ENCODE measurements at regions not wholly inside any gene's neighbourhood (a gene's known extent, or its start where the extent isn't known, plus 50 kb on each side); places are given as distances from the start of the nearest gene placed in this dataset.

DNA sequence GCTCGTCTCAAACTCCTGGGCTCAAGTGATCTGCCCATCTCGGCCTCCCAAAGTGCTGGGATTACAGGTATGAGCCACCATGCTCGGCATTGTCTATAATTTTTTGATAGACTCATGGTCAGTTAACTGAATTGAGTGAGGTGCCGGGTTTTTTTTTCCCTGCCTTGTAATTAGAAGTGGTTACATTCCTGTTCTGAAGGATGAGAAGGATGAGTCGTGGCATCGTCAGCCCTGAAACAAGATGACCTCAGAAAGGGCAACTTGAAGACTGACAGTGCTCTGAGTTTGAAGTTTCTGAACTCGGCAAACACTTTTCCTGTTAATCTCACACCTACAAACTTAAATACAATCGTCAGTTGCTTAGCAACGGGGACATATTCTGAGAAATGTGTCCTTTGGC is 158.7 kb upstream of the PDE10A start:
- Histone ChIP-seq H3K4me3 (ENCODE audit: low read depth, low read length) (no peak overlapping the region), H3K27ac (ENCODE audit: extremely low read depth, low read depth, low read length) (no peak overlapping the region), H3K4me1 (ENCODE audit: control insufficient read depth, insufficient read depth, low read length) (peaks cover 3% of the 10 kb centered on the region), H3K36me3 (ENCODE audit: control insufficient read depth in 2 of 2, insufficient read depth in 1 of 2, low read length in 2 of 2) (no peaks in the 10 kb centered on the region), H3K9me3 (ENCODE audit: control insufficient read depth, insufficient read depth, low read depth, low read length) (no peaks in the 10 kb centered on the region)
- POLR2A ChIA-PET: no interaction called here
- CTCF ChIA-PET: interaction anchor here (0.6 kb wide), 1 partner anchor 78 kb away, joined by 3 read pairs; no protein-coding TSS in a partner anchor
- TF ChIP-seq ZNF654 (tag by site-specific recombination; IDR thresholded peaks at IDR 0.05; ENCODE audit: low read depth) (no peak), ZNF549 (tag by site-specific recombination; IDR thresholded peaks at IDR 0.05) (no peak), ZNF114 (tag by site-specific recombination; IDR thresholded peaks at IDR 0.05) (no peak), KLF8 (tag by site-specific recombination; IDR thresholded peaks at IDR 0.05) (no peak), SP7 (tag by site-specific recombination; IDR thresholded peaks at IDR 0.05) (peak; percentile 90), OVOL3 (tag by site-specific recombination; IDR thresholded peaks at IDR 0.05) (no peak), ZNF423 (tag by site-specific recombination; IDR thresholded peaks at IDR 0.05) (no peak), ZNF629 (tag by site-specific recombination; IDR thresholded peaks at IDR 0.05) (peak; percentile 59), ZBTB8A (tag by site-specific recombination; IDR thresholded peaks at IDR 0.05) (no peak), SETDB1 (IDR thresholded peaks at IDR 0.05; ENCODE audit: insufficient read length, low read length) (no peak)
- TF ChIP-seq, protein P1, sequence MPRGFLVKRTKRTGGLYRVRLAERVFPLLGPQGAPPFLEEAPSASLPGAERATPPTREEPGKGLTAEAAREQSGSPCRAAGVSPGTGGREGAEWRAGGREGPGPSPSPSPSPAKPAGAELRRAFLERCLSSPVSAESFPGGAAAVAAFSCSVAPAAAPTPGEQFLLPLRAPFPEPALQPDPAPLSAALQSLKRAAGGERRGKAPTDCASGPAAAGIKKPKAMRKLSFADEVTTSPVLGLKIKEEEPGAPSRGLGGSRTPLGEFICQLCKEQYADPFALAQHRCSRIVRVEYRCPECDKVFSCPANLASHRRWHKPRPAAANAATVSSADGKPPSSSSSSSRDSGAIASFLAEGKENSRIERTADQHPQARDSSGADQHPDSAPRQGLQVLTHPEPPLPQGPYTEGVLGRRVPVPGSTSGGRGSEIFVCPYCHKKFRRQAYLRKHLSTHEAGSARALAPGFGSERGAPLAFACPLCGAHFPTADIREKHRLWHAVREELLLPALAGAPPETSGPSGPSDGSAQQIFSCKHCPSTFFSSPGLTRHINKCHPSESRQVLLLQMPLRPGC (tag by site-specific recombination; IDR thresholded peaks at IDR 0.05): peak; percentile 40; the same call in 1 of the 2 replicates
- TF ChIP-seq, protein P2, sequence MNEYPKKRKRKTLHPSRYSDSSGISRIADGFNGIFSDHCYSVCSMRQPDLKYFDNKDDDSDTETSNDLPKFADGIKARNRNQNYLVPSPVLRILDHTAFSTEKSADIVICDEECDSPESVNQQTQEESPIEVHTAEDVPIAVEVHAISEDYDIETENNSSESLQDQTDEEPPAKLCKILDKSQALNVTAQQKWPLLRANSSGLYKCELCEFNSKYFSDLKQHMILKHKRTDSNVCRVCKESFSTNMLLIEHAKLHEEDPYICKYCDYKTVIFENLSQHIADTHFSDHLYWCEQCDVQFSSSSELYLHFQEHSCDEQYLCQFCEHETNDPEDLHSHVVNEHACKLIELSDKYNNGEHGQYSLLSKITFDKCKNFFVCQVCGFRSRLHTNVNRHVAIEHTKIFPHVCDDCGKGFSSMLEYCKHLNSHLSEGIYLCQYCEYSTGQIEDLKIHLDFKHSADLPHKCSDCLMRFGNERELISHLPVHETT (tag by site-specific recombination; IDR thresholded peaks at IDR 0.05): 0 out of 2 replicates have a peak, but pooled peaks have one; percentile 21
- TF ChIP-seq, protein P3, sequence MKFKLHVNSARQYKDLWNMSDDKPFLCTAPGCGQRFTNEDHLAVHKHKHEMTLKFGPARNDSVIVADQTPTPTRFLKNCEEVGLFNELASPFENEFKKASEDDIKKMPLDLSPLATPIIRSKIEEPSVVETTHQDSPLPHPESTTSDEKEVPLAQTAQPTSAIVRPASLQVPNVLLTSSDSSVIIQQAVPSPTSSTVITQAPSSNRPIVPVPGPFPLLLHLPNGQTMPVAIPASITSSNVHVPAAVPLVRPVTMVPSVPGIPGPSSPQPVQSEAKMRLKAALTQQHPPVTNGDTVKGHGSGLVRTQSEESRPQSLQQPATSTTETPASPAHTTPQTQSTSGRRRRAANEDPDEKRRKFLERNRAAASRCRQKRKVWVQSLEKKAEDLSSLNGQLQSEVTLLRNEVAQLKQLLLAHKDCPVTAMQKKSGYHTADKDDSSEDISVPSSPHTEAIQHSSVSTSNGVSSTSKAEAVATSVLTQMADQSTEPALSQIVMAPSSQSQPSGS (tag by site-specific recombination; IDR thresholded peaks at IDR 0.05; ENCODE audit: low read depth): no peak

DNA sequence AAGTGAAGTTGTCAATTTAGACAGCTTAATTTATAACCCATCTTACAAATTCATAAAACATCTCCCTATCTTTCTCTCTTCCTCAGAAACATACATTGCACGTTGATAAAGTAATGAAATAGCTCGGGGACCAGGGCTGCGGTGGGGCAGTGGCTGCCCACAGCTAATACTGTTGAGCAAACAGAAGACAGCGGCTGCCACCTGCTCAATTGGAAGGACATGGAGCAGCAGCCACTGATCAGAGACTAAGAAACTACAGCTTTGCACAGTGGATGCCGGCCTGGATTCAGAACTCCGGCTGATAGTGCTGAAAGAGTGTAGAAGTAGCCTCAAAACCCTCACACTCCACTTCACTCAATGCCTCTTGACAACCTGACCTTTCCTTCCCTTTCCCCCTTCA is 157.9 kb upstream of the PDE10A start:
- POLR2A ChIA-PET: no interaction called here
- CTCF ChIA-PET: interaction anchor here (0.8 to 1.3 kb wide), 2 partner anchors 29 to 91 kb away, joined by 3 to 6 read pairs; no protein-coding TSS in a partner anchor
- no peak overlapping the region for H3K27ac ChIP-seq (ENCODE audit: extremely low read depth, low read depth, low read length)
- H3K4me3 ChIP-seq (ENCODE audit: low read depth, low read length): no peak overlapping the region
- H3K9me3 ChIP-seq (ENCODE audit: control insufficient read depth, insufficient read depth, low read depth, low read length): no peaks in the 10 kb centered on the region
- no peaks in the 10 kb centered on the region for H3K36me3 ChIP-seq (ENCODE audit: control insufficient read depth in 2 of 2, insufficient read depth in 1 of 2, low read length in 2 of 2)
- peaks cover 3% of the 10 kb centered on the region for H3K4me1 ChIP-seq (ENCODE audit: control insufficient read depth, insufficient read depth, low read length)
- TF ChIP-seq, protein P4, sequence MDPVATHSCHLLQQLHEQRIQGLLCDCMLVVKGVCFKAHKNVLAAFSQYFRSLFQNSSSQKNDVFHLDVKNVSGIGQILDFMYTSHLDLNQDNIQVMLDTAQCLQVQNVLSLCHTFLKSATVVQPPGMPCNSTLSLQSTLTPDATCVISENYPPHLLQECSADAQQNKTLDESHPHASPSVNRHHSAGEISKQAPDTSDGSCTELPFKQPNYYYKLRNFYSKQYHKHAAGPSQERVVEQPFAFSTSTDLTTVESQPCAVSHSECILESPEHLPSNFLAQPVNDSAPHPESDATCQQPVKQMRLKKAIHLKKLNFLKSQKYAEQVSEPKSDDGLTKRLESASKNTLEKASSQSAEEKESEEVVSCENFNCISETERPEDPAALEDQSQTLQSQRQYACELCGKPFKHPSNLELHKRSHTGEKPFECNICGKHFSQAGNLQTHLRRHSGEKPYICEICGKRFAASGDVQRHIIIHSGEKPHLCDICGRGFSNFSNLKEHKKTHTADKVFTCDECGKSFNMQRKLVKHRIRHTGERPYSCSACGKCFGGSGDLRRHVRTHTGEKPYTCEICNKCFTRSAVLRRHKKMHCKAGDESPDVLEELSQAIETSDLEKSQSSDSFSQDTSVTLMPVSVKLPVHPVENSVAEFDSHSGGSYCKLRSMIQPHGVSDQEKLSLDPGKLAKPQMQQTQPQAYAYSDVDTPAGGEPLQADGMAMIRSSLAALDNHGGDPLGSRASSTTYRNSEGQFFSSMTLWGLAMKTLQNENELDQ (tag by site-specific recombination; IDR thresholded peaks at IDR 0.05; ENCODE audit: low read depth): no peak
- no peak for TF ChIP-seq ZNF548 (tag by site-specific recombination; IDR thresholded peaks at IDR 0.05)
- no peak for TF ChIP-seq ZNF521 (tag by site-specific recombination; IDR thresholded peaks at IDR 0.05)
- TF ChIP-seq ZNF747 (tag by site-specific recombination; IDR thresholded peaks at IDR 0.05): no peak
- TF ChIP-seq, protein P5, sequence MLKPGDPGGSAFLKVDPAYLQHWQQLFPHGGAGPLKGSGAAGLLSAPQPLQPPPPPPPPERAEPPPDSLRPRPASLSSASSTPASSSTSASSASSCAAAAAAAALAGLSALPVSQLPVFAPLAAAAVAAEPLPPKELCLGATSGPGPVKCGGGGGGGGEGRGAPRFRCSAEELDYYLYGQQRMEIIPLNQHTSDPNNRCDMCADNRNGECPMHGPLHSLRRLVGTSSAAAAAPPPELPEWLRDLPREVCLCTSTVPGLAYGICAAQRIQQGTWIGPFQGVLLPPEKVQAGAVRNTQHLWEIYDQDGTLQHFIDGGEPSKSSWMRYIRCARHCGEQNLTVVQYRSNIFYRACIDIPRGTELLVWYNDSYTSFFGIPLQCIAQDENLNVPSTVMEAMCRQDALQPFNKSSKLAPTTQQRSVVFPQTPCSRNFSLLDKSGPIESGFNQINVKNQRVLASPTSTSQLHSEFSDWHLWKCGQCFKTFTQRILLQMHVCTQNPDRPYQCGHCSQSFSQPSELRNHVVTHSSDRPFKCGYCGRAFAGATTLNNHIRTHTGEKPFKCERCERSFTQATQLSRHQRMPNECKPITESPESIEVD (tag by site-specific recombination; IDR thresholded peaks at IDR 0.05): no peak
- TF ChIP-seq, protein P6, sequence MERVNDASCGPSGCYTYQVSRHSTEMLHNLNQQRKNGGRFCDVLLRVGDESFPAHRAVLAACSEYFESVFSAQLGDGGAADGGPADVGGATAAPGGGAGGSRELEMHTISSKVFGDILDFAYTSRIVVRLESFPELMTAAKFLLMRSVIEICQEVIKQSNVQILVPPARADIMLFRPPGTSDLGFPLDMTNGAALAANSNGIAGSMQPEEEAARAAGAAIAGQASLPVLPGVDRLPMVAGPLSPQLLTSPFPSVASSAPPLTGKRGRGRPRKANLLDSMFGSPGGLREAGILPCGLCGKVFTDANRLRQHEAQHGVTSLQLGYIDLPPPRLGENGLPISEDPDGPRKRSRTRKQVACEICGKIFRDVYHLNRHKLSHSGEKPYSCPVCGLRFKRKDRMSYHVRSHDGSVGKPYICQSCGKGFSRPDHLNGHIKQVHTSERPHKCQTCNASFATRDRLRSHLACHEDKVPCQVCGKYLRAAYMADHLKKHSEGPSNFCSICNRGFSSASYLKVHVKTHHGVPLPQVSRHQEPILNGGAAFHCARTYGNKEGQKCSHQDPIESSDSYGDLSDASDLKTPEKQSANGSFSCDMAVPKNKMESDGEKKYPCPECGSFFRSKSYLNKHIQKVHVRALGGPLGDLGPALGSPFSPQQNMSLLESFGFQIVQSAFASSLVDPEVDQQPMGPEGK (tag by site-specific recombination; IDR thresholded peaks at IDR 0.05): no peak
- no peak for TF ChIP-seq MZF1 (tag by site-specific recombination; IDR thresholded peaks at IDR 0.05; ENCODE audit: borderline replicate concordance)
- no peak for TF ChIP-seq GLIS1 (tag by site-specific recombination; IDR thresholded peaks at IDR 0.05)
- no peak for TF ChIP-seq ZNF266 (tag by site-specific recombination; IDR thresholded peaks at IDR 0.05; ENCODE audit: low read depth)
- no peak for TF ChIP-seq SCRT1 (tag by site-specific recombination; IDR thresholded peaks at IDR 0.05; ENCODE audit: borderline replicate concordance)
- TF ChIP-seq, protein P7, sequence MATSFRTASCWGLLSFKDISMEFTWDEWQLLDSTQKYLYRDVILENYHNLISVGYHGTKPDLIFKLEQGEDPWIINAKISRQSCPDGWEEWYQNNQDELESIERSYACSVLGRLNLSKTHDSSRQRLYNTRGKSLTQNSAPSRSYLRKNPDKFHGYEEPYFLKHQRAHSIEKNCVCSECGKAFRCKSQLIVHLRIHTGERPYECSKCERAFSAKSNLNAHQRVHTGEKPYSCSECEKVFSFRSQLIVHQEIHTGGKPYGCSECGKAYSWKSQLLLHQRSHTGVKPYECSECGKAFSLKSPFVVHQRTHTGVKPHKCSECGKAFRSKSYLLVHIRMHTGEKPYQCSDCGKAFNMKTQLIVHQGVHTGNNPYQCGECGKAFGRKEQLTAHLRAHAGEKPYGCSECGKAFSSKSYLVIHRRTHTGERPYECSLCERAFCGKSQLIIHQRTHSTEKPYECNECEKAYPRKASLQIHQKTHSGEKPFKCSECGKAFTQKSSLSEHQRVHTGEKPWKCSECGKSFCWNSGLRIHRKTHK (tag by site-specific recombination; IDR thresholded peaks at IDR 0.05): no peak

All from HEK293 (cell line).